IgD-negative memory B cell (primary cell): ENCODE measurements at regions not wholly inside any gene's neighbourhood (a gene's known extent, or its start where the extent isn't known, plus 50 kb on each side); places are given as distances from the start of the nearest gene placed in this dataset.

ENCODE experiments used
- H3K27ac Mint-ChIP-seq, 3 donors: one replicate each; pipeline ENCODE4 v1.8.0; 2020 to 2022; ENCODE audit warnings: mild to moderate bottlenecking in 3 of 3, mixed read lengths in 3 of 3, moderate library complexity in 1 of 3
- H3K27me3 Mint-ChIP-seq: one replicate; pipeline ENCODE4 v1.8.0; 2021; ENCODE audit warnings: mixed read lengths
- H3K36me3 Mint-ChIP-seq: one replicate; pipeline ENCODE4 v1.8.0; 2020; ENCODE audit warnings: mild to moderate bottlenecking, mixed read lengths
- H3K4me1 Mint-ChIP-seq, 3 donors: one replicate each; pipeline ENCODE4 v1.8.0; 2020 to 2022; ENCODE audit warnings: mixed read lengths in 3 of 3, mild to moderate bottlenecking in 1 of 3
- H3K4me3 Mint-ChIP-seq, 4 donors: one replicate each; pipeline ENCODE4 v1.8.0; 2020 to 2022; ENCODE audit warnings: mild to moderate bottlenecking in 4 of 4, mixed read lengths in 4 of 4, moderate library complexity in 3 of 4
- H3K9me3 Mint-ChIP-seq, 3 donors: one replicate each; pipeline ENCODE4 v1.8.0; 2020 to 2021; ENCODE audit warnings: mixed read lengths in 3 of 3, mild to moderate bottlenecking in 1 of 3

DNA sequence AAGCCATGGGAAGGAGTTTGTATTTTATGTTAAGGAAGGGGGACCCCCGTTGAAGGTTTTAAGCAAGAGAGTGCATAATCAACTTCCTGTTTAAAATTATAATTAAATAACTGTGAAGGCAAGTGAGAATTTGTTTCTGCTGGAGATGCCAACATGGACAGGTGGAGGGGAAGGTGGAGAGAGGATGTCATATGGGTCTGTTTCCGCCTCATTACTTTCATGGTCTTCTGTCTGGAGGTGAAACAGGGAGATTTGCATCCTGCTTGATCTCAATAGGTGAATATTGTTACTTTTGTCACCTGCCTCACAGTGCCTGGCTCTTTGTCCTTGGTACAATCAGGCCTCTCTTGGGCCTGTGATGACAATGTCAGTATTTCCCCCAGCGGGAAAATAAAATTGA is 300.6 kb upstream of the LMCD1 start:
- Mint-ChIP-seq H3K27me3 (peaks cover 6% of the 10 kb centered on the region), H3K27ac (no peak overlapping the region), H3K9me3 (peaks cover 0 to 2% (median 0%) of the 10 kb centered on the region in 3 donors), H3K4me3 (no peak overlapping the region), H3K36me3 (no peaks in the 10 kb centered on the region), H3K4me1 (no peaks in the 10 kb centered on the region)

DNA sequence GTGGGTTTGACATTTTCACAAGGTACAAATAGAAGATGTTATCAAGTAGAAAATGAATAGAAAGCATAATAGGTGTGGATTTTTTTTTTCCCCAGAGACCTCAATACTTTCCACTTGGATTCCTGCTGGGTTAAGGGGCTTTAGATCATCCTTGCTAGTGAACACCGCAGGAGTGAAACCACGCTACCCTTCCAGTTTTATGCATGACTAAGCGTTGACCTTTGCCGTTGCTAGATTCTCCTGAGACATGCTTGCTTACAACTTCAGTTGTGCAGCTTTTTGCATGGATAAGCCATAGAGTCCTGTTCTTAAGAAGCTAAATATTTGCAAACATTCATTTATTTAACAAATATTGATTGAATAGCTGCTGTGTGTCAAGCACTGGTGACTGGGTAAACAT is 299.7 kb upstream of the LMCD1 start:
- Mint-ChIP-seq H3K4me1 (no peaks in the 10 kb centered on the region), H3K9me3 (peaks cover 0 to 2% (median 0%) of the 10 kb centered on the region in 3 donors), H3K36me3 (no peaks in the 10 kb centered on the region), H3K27ac (no peak overlapping the region), H3K27me3 (peaks cover 9% of the 10 kb centered on the region), H3K4me3 (no peak overlapping the region)

DNA sequence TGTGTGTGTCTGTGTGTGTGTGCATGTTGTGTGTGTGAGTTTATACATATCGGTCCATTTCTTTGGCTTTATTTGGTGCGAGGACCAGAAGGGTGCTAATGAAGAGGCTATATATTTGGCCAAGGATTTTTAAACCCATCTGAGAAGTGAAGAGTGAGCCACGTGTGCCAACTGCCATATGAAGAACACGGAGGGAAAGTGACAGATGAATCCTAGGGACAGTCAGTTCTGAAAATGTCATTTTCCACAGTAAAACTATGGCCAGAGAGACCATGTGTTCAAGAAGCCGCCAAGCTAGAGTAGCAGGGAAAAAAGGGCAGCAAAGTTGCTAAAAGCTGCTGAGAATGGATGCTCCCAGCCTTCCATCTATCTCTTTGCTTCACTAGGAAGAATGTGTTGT is 297.3 kb upstream of the LMCD1 start:
- peaks cover 0 to 3% (median 0%) of the 10 kb centered on the region in 3 donors for H3K9me3 Mint-ChIP-seq
- H3K4me1 Mint-ChIP-seq = no peaks in the 10 kb centered on the region
- H3K36me3 Mint-ChIP-seq = no peaks in the 10 kb centered on the region
- H3K27me3 Mint-ChIP-seq = peaks cover 5% of the 10 kb centered on the region
- no peak overlapping the region for H3K27ac Mint-ChIP-seq
- no peak overlapping the region for H3K4me3 Mint-ChIP-seq

DNA sequence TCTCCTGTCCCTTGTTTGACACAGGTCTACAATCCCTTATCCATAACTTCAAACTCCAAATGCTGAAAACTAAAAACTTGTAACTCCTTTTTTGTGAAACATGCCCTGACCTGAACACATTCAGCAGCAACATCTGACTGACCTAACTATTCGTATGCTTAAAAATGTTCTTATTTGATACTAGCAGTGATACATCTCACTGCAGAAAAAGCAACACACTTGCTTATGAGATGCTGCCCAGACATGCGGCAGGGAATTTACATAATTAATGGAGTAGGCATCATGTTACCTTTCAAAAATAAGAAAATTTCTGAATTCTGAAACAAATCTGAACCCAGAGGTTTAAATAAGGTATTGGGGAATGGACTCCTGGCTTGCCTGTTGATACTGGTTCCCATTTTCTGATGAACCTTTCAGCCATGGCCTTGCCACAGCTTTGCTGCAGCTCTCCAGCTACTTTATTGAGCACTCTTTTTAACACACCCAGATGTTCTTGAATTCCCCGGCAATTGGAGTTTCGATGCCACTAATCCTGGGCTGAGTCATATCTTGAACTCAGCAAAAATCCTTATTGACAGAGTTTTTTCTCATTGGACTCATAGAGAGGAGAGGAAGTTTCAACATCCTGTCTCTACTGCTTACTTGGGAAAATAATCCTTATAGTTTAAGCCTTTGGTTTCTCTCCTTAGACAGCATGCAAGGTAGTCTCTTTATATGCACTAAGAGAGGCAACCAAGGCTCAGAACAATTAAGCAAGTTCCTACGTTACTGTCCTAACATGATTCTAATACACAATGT is 296.6 kb upstream of the LMCD1 start:
- H3K36me3 Mint-ChIP-seq = no peaks in the 10 kb centered on the region
- H3K4me3 Mint-ChIP-seq = no peak overlapping the region
- no peaks in the 10 kb centered on the region for H3K4me1 Mint-ChIP-seq
- no peak overlapping the region for H3K27ac Mint-ChIP-seq
- H3K27me3 Mint-ChIP-seq = peaks cover 5% of the 10 kb centered on the region
- H3K9me3 Mint-ChIP-seq = peaks cover 0 to 3% (median 0%) of the 10 kb centered on the region in 3 donors

DNA sequence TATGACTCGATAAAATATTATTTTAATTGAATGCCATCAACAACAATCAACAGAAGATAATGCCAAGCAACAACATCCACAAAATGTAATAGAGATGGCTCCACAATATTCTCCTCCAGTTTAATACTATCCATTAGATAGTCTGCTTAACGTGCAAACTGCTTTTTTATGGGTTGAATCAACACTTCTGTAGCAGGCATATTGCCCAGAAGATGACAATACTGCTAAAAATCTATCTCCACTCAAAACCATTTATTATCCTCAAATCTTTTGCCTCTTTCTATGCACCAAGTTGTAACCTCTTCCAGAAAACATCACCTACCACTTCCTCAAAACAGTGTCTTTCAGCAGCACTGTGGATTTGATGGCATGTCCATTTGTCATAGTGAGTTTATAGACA is 295.7 kb upstream of the LMCD1 start:
- Mint-ChIP-seq H3K9me3 (peaks cover 0 to 1% (median 0%) of the 10 kb centered on the region in 3 donors), H3K4me1 (no peaks in the 10 kb centered on the region), H3K4me3 (no peak overlapping the region), H3K27me3 (peaks cover 7% of the 10 kb centered on the region), H3K36me3 (no peaks in the 10 kb centered on the region), H3K27ac (no peak overlapping the region)

DNA sequence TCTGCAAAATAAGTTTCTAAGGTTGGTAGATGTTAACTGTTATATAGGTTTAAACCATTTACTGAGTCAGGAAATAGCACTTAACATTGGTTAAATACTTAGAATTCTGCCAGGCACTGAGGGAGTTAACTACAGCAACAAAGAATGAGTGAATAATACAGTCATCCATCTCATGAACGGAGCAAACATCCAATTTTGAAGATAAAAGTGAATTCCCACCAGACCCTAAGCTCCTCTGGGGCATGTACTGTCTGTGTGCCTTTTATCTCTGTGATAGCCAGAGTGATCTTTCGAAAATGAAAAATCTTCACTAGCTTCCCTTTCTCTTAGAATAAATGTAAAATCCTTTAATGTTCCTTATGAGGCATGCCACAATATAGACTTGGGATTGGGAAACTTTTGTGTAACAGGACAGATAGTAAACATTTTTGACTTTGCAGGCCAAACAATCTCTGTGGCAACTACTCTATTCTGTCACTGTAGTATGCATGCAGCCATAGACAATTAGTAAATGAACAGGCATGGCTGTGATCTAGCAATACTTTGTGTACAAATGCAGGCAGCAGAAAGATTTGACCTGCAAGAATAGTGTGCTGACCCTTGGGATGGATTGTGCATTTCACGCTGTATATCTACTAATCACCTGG is 294.5 kb upstream of the LMCD1 start:
- Mint-ChIP-seq H3K9me3 (peaks cover 0 to 1% (median 0%) of the 10 kb centered on the region in 3 donors), H3K27me3 (peaks cover 7% of the 10 kb centered on the region), H3K4me1 (no peaks in the 10 kb centered on the region), H3K36me3 (no peaks in the 10 kb centered on the region), H3K27ac (no peak overlapping the region), H3K4me3 (no peak overlapping the region)

DNA sequence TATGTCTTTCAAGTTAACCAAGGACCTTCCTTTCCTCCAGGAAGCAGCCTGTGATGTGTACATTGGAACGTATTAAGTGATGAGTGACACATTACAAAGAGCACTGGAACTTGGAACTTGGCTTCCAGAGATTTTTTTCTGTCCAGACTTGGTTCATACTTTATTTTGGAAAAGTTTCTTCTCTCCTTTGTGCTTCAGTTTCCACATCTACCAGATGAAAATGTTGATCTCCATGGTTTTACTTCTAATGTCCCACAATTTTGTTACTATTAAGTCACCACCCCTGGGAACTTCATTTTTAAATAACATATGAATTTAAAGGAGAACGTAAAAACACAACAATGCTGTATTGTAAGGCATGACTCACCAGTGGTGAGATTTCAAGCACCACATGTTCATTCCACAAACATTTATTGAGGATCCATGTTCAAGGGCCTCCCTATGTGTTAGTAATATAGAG is 290.7 kb upstream of the LMCD1 start:
- no peak overlapping the region for H3K27ac Mint-ChIP-seq
- peaks cover 5% of the 10 kb centered on the region for H3K27me3 Mint-ChIP-seq
- H3K9me3 Mint-ChIP-seq = peaks cover 0 to 1% (median 1%) of the 10 kb centered on the region in 3 donors
- no peaks in the 10 kb centered on the region for H3K36me3 Mint-ChIP-seq
- H3K4me3 Mint-ChIP-seq = no peak overlapping the region
- H3K4me1 Mint-ChIP-seq = no peaks in the 10 kb centered on the region

DNA sequence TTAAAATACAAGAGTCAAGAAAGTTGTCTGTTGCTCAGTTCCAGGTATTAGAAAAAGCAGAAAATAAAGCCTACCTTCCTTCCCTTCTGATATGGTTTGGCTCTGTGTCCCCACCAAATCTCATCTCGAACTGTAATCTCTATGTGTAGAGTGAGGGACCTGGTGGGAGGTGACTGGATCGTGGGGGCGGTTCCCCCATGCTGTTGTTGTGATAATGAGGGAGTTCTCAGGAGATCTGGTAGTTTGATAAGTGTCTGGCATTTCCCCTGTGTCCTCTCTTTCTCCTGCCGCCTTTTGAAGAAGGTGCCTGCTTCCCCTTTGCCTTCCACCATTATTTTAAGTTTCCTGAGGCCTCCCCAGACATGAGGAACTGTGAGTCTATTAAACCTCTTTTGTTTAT is 288.8 kb upstream of the LMCD1 start:
- no peak overlapping the region for H3K27ac Mint-ChIP-seq
- no peaks in the 10 kb centered on the region for H3K36me3 Mint-ChIP-seq
- H3K9me3 Mint-ChIP-seq = peaks cover 0 to 3% (median 0%) of the 10 kb centered on the region in 3 donors
- H3K4me1 Mint-ChIP-seq = no peaks in the 10 kb centered on the region
- H3K27me3 Mint-ChIP-seq = peaks cover 2% of the 10 kb centered on the region
- no peak overlapping the region for H3K4me3 Mint-ChIP-seq

DNA sequence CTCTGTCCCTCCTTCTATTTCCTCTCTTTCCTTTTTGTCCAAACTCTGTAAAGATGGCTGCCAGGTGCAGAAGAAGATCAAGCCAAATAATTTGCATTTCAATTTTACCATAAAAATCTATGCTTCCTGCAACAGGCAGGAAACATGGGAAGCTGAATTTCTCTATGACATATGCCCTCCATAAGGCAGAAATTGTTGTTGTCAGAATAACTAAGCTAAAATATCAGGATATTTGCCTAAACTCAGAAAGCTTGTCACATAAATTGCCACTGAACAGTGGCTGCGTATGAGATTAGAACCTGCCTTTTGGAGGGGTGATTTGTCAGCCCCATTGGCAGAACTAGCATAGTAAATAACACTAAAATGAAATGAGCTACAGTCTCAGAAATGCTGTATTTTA is 288.3 kb upstream of the LMCD1 start:
- H3K4me3 Mint-ChIP-seq = no peak overlapping the region
- H3K36me3 Mint-ChIP-seq = no peaks in the 10 kb centered on the region
- H3K27ac Mint-ChIP-seq = no peak overlapping the region
- no peaks in the 10 kb centered on the region for H3K4me1 Mint-ChIP-seq
- H3K27me3 Mint-ChIP-seq = peaks cover 2% of the 10 kb centered on the region
- H3K9me3 Mint-ChIP-seq = peaks cover 0 to 3% (median 0%) of the 10 kb centered on the region in 3 donors

GRCh38 chr3:8215821-8216220 is 285.8 kb upstream of the LMCD1 start:
- Mint-ChIP-seq H3K27ac (no peak overlapping the region), H3K36me3 (no peaks in the 10 kb centered on the region), H3K9me3 (peaks cover 0 to 3% (median 0%) of the 10 kb centered on the region in 3 donors), H3K4me1 (no peaks in the 10 kb centered on the region), H3K27me3 (no peaks in the 10 kb centered on the region), H3K4me3 (no peak overlapping the region)

DNA sequence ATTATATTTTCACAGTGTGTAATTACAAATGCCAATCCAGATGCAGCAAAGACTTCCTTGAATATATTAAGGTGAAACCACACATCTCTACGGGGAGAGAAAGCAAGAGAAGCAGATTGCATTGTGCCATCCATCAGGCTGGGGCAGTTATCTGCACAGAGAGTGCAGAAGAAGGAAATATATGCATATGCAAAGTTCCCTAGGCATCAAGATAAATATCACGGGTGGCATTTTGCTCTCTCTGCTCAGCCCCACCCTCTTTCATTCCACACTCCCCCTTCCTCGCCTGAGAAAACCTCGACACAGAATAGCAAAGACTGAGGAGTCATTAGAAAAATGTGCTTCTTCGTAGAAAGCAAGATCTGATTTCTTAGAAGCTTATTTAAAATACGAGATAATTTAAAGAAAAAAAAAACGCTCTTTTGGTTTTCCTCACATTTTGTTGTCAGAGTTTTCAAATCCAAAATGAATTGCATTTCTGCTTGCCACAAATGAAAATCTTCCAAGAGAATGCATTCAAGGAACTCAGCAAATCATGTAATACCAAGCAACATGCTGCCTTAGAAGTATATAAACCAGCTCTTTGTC is 283.2 kb upstream of the LMCD1 start:
- H3K4me1 Mint-ChIP-seq = no peaks in the 10 kb centered on the region
- peaks cover 0 to 2% (median 0%) of the 10 kb centered on the region in 3 donors for H3K9me3 Mint-ChIP-seq
- no peak overlapping the region for H3K27ac Mint-ChIP-seq
- H3K27me3 Mint-ChIP-seq = no peaks in the 10 kb centered on the region
- H3K4me3 Mint-ChIP-seq = no peak overlapping the region
- no peaks in the 10 kb centered on the region for H3K36me3 Mint-ChIP-seq

- no peaks in the 10 kb centered on the region for H3K27me3 Mint-ChIP-seq
- H3K27ac Mint-ChIP-seq = no peak overlapping the region
- no peak overlapping the region for H3K4me3 Mint-ChIP-seq
- H3K9me3 Mint-ChIP-seq = peaks cover 0 to 2% (median 0%) of the 10 kb centered on the region in 3 donors
- no peaks in the 10 kb centered on the region for H3K36me3 Mint-ChIP-seq
- H3K4me1 Mint-ChIP-seq = no peaks in the 10 kb centered on the region
These were observed 281.3 kb upstream of the LMCD1 start for GRCh38 chr3:8220291-8220690.

DNA sequence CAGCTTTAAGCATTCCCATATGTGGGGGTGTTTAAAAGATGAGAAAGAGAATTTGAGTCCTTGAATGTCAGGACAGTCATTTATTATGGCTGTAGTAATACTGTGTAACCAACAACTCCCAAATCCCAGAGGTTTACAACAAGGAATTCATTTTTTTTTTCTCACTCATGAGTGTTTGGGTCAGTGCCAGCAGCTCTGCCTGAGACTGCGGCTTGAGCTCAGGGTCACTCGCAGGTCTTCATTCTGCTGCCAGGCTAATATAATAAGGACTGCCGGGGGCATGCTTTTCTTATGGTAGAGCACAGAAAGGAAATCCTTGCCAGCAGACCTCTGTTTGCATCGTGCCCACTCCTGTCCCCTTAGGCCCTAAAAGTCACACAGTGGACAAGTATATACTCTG is 277.9 kb upstream of the LMCD1 start:
- no peaks in the 10 kb centered on the region for H3K27me3 Mint-ChIP-seq
- H3K36me3 Mint-ChIP-seq = no peaks in the 10 kb centered on the region
- no peak overlapping the region for H3K4me3 Mint-ChIP-seq
- no peaks in the 10 kb centered on the region for H3K9me3 Mint-ChIP-seq
- H3K27ac Mint-ChIP-seq = no peak overlapping the region
- H3K4me1 Mint-ChIP-seq = no peaks in the 10 kb centered on the region

GRCh38 chr3:8224941-8225340 is 276.7 kb upstream of the LMCD1 start:
- no peaks in the 10 kb centered on the region for H3K4me1 Mint-ChIP-seq
- no peaks in the 10 kb centered on the region for H3K36me3 Mint-ChIP-seq
- H3K4me3 Mint-ChIP-seq = no peak overlapping the region
- H3K9me3 Mint-ChIP-seq = no peaks in the 10 kb centered on the region
- H3K27ac Mint-ChIP-seq = no peak overlapping the region
- H3K27me3 Mint-ChIP-seq = no peaks in the 10 kb centered on the region

GRCh38 chr3:8233938-8234337 is 267.7 kb upstream of the LMCD1 start:
- Mint-ChIP-seq H3K4me3 (no peak overlapping the region), H3K27me3 (peaks cover 5% of the 10 kb centered on the region), H3K36me3 (no peaks in the 10 kb centered on the region), H3K9me3 (no peaks in the 10 kb centered on the region), H3K27ac (no peak overlapping the region), H3K4me1 (no peaks in the 10 kb centered on the region)
